H1 (cell line): ENCODE measurements at regions not wholly inside any gene's neighbourhood (a gene's known extent, or its start where the extent isn't known, plus 50 kb on each side); places are given as distances from the start of the nearest gene placed in this dataset.

Source experiments
- CTCF ChIA-PET: fragments of 300-600 bp; sonication (Branson Sonifier 250); formaldehyde crosslinking; loops from one replicate; lab custom pipeline; 2021; ENCODE audit not compliant: partially characterized antibody; lab: Charles Lee
- POLR2A ChIA-PET: fragments of 300-600 bp; sonication (Branson Sonifier 250); formaldehyde crosslinking; loops from one replicate; lab custom pipeline; 2021; ENCODE audit warnings: inconsistent platforms; ENCODE audit not compliant: partially characterized antibody; lab: Charles Lee
- DNase-seq, 2 experiments: peaks; one replicate each; pipeline versions ENCODE4 v3.0.0 to v3.0.0-alpha.2; 2010 to 2022; ENCODE audit warnings: low spot score in 2 of 2, low read depth in 1 of 2, mixed read lengths in 1 of 2
- FAIRE-seq: peaks from 2 replicates; lab custom pipeline; 2011; peaks lifted over from hg19 to GRCh38; lab: Jason Lieb, UNC
- H2AFZ ChIP-seq: 2 replicates; pipeline ENCODE4 v1.8.1; 2012; ENCODE audit warnings: low read length, inconsistent platforms
- H2AK5ac ChIP-seq: 2 replicates; pipeline ENCODE4 v1.6.1; 2013; ENCODE audit warnings: low read depth, low read length
- H2BK120ac ChIP-seq: replicated peaks from 2 replicates; pipeline ENCODE3; 2013; ENCODE audit warnings: low read depth, low read length, inconsistent platforms
- H2BK12ac ChIP-seq: 2 replicates; pipeline ENCODE4 v1.6.1; 2013; ENCODE audit warnings: low read depth, low read length
- H2BK15ac ChIP-seq: 2 replicates; pipeline ENCODE4 v1.6.1; 2013; ENCODE audit warnings: low read length
- H2BK20ac ChIP-seq: 2 replicates; pipeline ENCODE4 v1.6.1; 2013; ENCODE audit warnings: low read length
- H2BK5ac ChIP-seq: 2 replicates; pipeline ENCODE4 v1.6.1; 2013; ENCODE audit warnings: low read depth, low read length
- H3K14ac ChIP-seq: 2 replicates; pipeline ENCODE4 v1.6.1; 2013; ENCODE audit warnings: inconsistent platforms; ENCODE audit not compliant: insufficient read length
- H3K18ac ChIP-seq: 2 replicates; pipeline ENCODE4 v1.6.1; 2013; ENCODE audit warnings: low read length; ENCODE audit errors: extremely low read depth
- H3K23ac ChIP-seq: 2 replicates; pipeline ENCODE4 v1.6.1; 2013; ENCODE audit warnings: inconsistent platforms; ENCODE audit not compliant: insufficient read length
- H3K23me2 ChIP-seq: 2 replicates; pipeline ENCODE4 v1.6.1; 2013; ENCODE audit warnings: low read depth, low read length
- H3K27ac ChIP-seq: 2 replicates; pipeline ENCODE4 v1.6.1; 2011; ENCODE audit warnings: low read depth, low read length, inconsistent platforms
- H3K27me3 ChIP-seq, 4 experiments: replicated peaks in 1 of 4; 1 replicate in 1 of 4; 2 replicates in 3 of 4; pipeline versions ENCODE4 v1.6.1 to v1.8.1; 2011 to 2013; ENCODE audit warnings: low read length in 3 of 4, mild to moderate bottlenecking in 3 of 4, inconsistent platforms in 2 of 4, mixed read lengths in 2 of 4, moderate library complexity in 1 of 4; ENCODE audit not compliant: control insufficient read depth in 3 of 4, insufficient read depth in 3 of 4; ENCODE audit errors: extremely low read depth in 1 of 4
- H3K36me3 ChIP-seq, 4 experiments: 2 replicates each; pipeline versions ENCODE4 v1.6.1 to v1.8.1; 2011 to 2013; ENCODE audit warnings: mild to moderate bottlenecking in 4 of 4, low read length in 3 of 4, moderate library complexity in 2 of 4, control low read depth in 1 of 4, inconsistent platforms in 1 of 4; ENCODE audit not compliant: insufficient read depth in 4 of 4, control insufficient read depth in 2 of 4
- H3K4ac ChIP-seq: replicated peaks from 2 replicates; pipeline ENCODE3; 2013; ENCODE audit warnings: low read length, low read depth, mixed read lengths, inconsistent platforms; ENCODE audit not compliant: insufficient read length
- H3K4me1 ChIP-seq, 4 experiments: replicated peaks in 1 of 4; 1 replicate in 1 of 4; 2 replicates in 3 of 4; pipeline versions ENCODE4 v1.6.1 to v1.8.1; 2011 to 2013; ENCODE audit warnings: low read length in 3 of 4, inconsistent platforms in 2 of 4, mixed read lengths in 1 of 4; ENCODE audit not compliant: insufficient read depth in 4 of 4, control insufficient read depth in 3 of 4
- H3K4me2 ChIP-seq, 2 experiments: 2 replicates each; pipeline versions ENCODE4 v1.6.1 to v1.8.1; 2011 to 2013; ENCODE audit warnings: low read depth in 2 of 2, low read length in 2 of 2, control low read depth in 1 of 2, inconsistent platforms in 1 of 2, mild to moderate bottlenecking in 1 of 2; ENCODE audit not compliant: insufficient read depth in 1 of 2
- H3K4me3 ChIP-seq, 4 experiments: fragments of 200-600, 300-600 bp in 1 of 4; sonication (generic), shearing (Covaris generic), sonication (Bioruptor Twin) in 1 of 4; 2 replicates each; pipeline versions ENCODE4 v1.5.1 to v1.8.1; 2011 to 2016; ENCODE audit warnings: low read length in 4 of 4, low read depth in 3 of 4, control low read depth in 2 of 4, inconsistent platforms in 2 of 4, mild to moderate bottlenecking in 2 of 4, mixed read lengths in 1 of 4, moderate library complexity in 1 of 4; ENCODE audit not compliant: insufficient read depth in 2 of 4; ENCODE audit errors: extremely low read depth in 1 of 4
- H3K56ac ChIP-seq: replicated peaks from 2 replicates; pipeline ENCODE3; 2013; ENCODE audit warnings: low read depth, mild to moderate bottlenecking, mixed read lengths, low read length, inconsistent platforms; ENCODE audit not compliant: insufficient read length
- H3K79me1 ChIP-seq: 2 replicates; pipeline ENCODE4 v1.6.1; 2013; ENCODE audit warnings: low read depth, low read length, control low read depth
- H3K79me2 ChIP-seq, 2 experiments: 2 replicates each; pipeline versions ENCODE4 v1.6.1 to v1.8.1; 2012 to 2013; ENCODE audit warnings: low read length in 2 of 2, mild to moderate bottlenecking in 2 of 2, inconsistent platforms in 1 of 2; ENCODE audit not compliant: insufficient read depth in 2 of 2, control insufficient read depth in 1 of 2
- H3K9ac ChIP-seq, 4 experiments: replicated peaks in 1 of 4; 1 replicate in 1 of 4; 2 replicates in 3 of 4; pipeline versions ENCODE4 v1.6.1 to v1.8.1; 2011 to 2013; ENCODE audit warnings: low read depth in 3 of 4, low read length in 3 of 4, control low read depth in 2 of 4, mild to moderate bottlenecking in 2 of 4, moderate library complexity in 2 of 4, inconsistent platforms in 1 of 4; ENCODE audit errors: extremely low read depth in 1 of 4
- H3K9me3 ChIP-seq, 2 experiments: 2 replicates each; pipeline versions ENCODE4 v1.6.1 to v1.8.1; 2012 to 2013; ENCODE audit warnings: mild to moderate bottlenecking in 2 of 2, moderate library complexity in 2 of 2, control low read depth in 1 of 2, inconsistent platforms in 1 of 2, low read depth in 1 of 2, low read length in 1 of 2, mixed read lengths in 1 of 2; ENCODE audit not compliant: insufficient read depth in 2 of 2
- H4K20me1 ChIP-seq, 2 experiments: replicated peaks in 1 of 2; 2 replicates each; pipeline versions ENCODE3 to v1.8.1; 2011 to 2013; ENCODE audit warnings: inconsistent platforms in 2 of 2, low read length in 2 of 2, mild to moderate bottlenecking in 1 of 2; ENCODE audit not compliant: insufficient read depth in 2 of 2, control insufficient read depth in 1 of 2
- H4K5ac ChIP-seq: 2 replicates; pipeline ENCODE4 v1.6.1; 2013; ENCODE audit warnings: low read length, low read depth, mixed read lengths, inconsistent platforms; ENCODE audit not compliant: insufficient read length
- H4K8ac ChIP-seq: 2 replicates; pipeline ENCODE4 v1.8.0; 2013; ENCODE audit warnings: mild to moderate bottlenecking, moderate library complexity, low read length, inconsistent platforms; ENCODE audit not compliant: insufficient read depth; ENCODE audit errors: extremely low read depth
- H4K91ac ChIP-seq: replicated peaks from 2 replicates; pipeline ENCODE3; 2013; ENCODE audit warnings: low read length, mixed read lengths, inconsistent platforms; ENCODE audit not compliant: insufficient read length
- BCL11A ChIP-seq, 2 experiments: IDR thresholded peaks; one replicate each; pipeline ENCODE4 v1.6.1; 2011; ENCODE audit warnings: low read depth in 2 of 2, low read length in 2 of 2, mild to moderate bottlenecking in 2 of 2
- CTBP2 ChIP-seq: IDR thresholded peaks from 2 replicates; pipeline ENCODE4 v1.7.0; 2011; ENCODE audit warnings: borderline replicate concordance, mild to moderate bottlenecking, moderate library complexity, mixed read lengths, low read length; ENCODE audit not compliant: insufficient read depth, insufficient read length
- HDAC2 ChIP-seq, 2 experiments: fragments of 300-600 bp in 1 of 2; sonication (generic) in 1 of 2; IDR thresholded peaks; 2 replicates each; pipeline ENCODE4 v1.6.1; 2011 to 2012; ENCODE audit warnings: low read depth in 2 of 2, low read length in 2 of 2, mild to moderate bottlenecking in 2 of 2, moderate library complexity in 2 of 2, borderline replicate concordance in 1 of 2, inconsistent platforms in 1 of 2
- NRF1 ChIP-seq: IDR thresholded peaks from 2 replicates; pipeline ENCODE4 v1.6.1; 2011; ENCODE audit warnings: mild to moderate bottlenecking, low read depth, low read length, improper control_type of control experiment
- SIX5 ChIP-seq: IDR thresholded peaks from 2 replicates; pipeline ENCODE4 v1.6.1; 2011; ENCODE audit warnings: mild to moderate bottlenecking, low read depth, low read length
- YY1 ChIP-seq: IDR thresholded peaks from 2 replicates; pipeline ENCODE4 v1.6.1; 2011; ENCODE audit warnings: low read depth, mild to moderate bottlenecking, low read length
- WGBS, 2 experiments: shearing (Covaris generic) in 1 of 2; methylation state at CpG; one replicate each; pipeline versions ENCODE4 v1.1.6 to v1.1.7; 2013 to 2015; ENCODE audit warnings: low lambda C conversion rate in 2 of 2, mixed read lengths in 2 of 2, inconsistent platforms in 1 of 2, low coverage in 1 of 2, missing lambda C conversion rate in 1 of 2; ENCODE audit not compliant: insufficient replicate concordance in 2 of 2, insufficient coverage in 1 of 2, insufficient read length in 1 of 2; ENCODE audit errors: extremely low coverage in 1 of 2, missing lambda C conversion rate in 1 of 2; 5-methylcytosine and 5-hydroxymethylcytosine counted together
- TF ChIP-seq, protein P1 (sequence below): IDR thresholded peaks from 2 replicates; pipeline ENCODE4 v1.6.1; 2011; ENCODE audit warnings: low read depth, mild to moderate bottlenecking, low read length; ENCODE audit not compliant: insufficient read depth

DNA sequence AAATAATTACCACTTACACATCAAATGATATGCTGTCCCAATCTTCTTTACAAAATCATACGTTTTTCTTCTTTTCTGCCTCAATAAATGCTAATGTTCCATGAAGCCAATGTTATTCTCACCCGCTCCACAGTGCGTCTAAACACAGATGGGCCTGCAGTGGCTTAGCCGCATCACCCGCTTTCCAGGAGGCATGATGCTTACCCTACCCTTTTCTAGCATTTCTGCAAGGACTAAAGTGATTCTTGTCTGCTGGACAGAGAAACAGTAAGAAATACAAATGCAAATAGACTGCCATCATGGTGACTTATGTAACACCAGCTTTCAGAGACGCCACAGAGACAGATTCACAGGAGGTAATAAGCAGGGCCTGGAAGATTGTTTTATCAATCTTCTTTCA is 104.4 kb downstream of the RNASET2 start:
- Histone ChIP-seq H2BK12ac (no peak overlapping the region), H3K4me3 (no peak overlapping the region), H2BK15ac (no peak overlapping the region), H3K27me3 (0 out of 7 replicates have a peak, but pooled peaks cover 0 to 1% (median 0%) of the 10 kb centered on the region in 4 experiments), H3K23ac (no peak overlapping the region), H2AFZ (no peak overlapping the region), H3K4ac (no peak overlapping the region), H2BK5ac (no peak overlapping the region), H4K20me1 (no peaks in the 10 kb centered on the region), H3K9ac (no peak overlapping the region), H3K9me3 (no peaks in the 10 kb centered on the region), H3K56ac (no peak overlapping the region), H3K4me1 (no peaks in the 10 kb centered on the region), H3K4me2 (no peak overlapping the region), H4K5ac (no peak overlapping the region), H3K18ac (no peak overlapping the region), H2BK20ac (no peak overlapping the region), H3K14ac (no peak overlapping the region), H3K79me2 (no peaks in the 10 kb centered on the region), H3K79me1 (peaks cover 2% of the 10 kb centered on the region; the same call in 1 of the 2 replicates), H4K8ac (no peak overlapping the region), H2BK120ac (no peak overlapping the region), H3K36me3 (no peaks in the 10 kb centered on the region), H2AK5ac (no peak overlapping the region), H4K91ac (no peak overlapping the region), H3K23me2 (no peaks in the 10 kb centered on the region), H3K27ac (no peak overlapping the region)
- CTCF ChIA-PET = interaction anchor here (0.7 to 3.3 kb wide), 5 partner anchors 8 to 81 kb away, joined by 3 to 10 read pairs (median 4); no protein-coding TSS in a partner anchor
- WGBS, 2 experiments = 92 to 100% methylated on average over 1 to 6 of the region's 6 CpGs
- FAIRE-seq (no peak), DNase-seq (no peak)
- POLR2A ChIA-PET = no interaction called here
- no peak for TF ChIP-seq HDAC2 (IDR thresholded peaks at IDR 0.05; ENCODE audit: borderline replicate concordance in 1 of 2, low read depth in 2 of 2, low read length in 2 of 2)
- TF ChIP-seq NRF1 = no peak
- no peak for TF ChIP-seq YY1
- TF ChIP-seq SIX5 = no peak
- no peak for TF ChIP-seq BCL11A (IDR thresholded peaks at IDR 0.05; ENCODE audit: low read depth in 2 of 2, low read length in 2 of 2)
- no peak for TF ChIP-seq CTBP2
- TF ChIP-seq, protein P1, sequence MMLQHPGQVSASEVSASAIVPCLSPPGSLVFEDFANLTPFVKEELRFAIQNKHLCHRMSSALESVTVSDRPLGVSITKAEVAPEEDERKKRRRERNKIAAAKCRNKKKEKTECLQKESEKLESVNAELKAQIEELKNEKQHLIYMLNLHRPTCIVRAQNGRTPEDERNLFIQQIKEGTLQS = no peak
